ENCODE measurements at regions not wholly inside any gene's neighbourhood (a gene's known extent, or its start where the extent isn't known, plus 50 kb on each side); places are given as distances from the start of the nearest gene placed in this dataset.

DNA sequence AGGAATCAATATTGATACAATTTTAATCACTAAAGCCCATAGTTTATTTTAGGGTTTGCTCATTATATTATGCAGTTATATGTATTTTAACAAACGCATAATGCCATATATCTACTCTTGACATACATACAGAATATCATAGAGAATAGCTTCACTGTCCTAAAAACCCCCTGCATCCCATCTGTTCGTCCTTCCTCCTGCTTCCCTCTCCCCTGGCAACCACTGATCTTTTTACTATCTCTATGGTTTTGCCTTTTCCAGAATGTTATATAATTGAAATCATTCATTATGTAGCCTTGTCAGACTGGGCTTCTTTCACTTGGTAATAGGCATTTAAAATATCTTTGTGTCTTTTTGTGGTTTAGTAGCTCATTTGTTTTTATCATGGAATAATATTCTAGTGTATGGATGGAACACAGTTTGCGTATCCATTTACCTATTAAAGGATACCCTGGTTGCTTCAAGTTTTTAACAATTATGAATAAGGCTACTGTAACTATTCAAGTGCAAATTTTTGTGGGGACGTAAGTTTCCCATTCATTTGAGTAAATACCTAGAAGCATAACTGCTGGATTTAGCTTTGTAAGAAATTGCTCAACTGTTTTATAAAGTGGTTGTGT lies 801.6 kb upstream of the GCFC2 start:
- TF ChIP-seq, protein P1, sequence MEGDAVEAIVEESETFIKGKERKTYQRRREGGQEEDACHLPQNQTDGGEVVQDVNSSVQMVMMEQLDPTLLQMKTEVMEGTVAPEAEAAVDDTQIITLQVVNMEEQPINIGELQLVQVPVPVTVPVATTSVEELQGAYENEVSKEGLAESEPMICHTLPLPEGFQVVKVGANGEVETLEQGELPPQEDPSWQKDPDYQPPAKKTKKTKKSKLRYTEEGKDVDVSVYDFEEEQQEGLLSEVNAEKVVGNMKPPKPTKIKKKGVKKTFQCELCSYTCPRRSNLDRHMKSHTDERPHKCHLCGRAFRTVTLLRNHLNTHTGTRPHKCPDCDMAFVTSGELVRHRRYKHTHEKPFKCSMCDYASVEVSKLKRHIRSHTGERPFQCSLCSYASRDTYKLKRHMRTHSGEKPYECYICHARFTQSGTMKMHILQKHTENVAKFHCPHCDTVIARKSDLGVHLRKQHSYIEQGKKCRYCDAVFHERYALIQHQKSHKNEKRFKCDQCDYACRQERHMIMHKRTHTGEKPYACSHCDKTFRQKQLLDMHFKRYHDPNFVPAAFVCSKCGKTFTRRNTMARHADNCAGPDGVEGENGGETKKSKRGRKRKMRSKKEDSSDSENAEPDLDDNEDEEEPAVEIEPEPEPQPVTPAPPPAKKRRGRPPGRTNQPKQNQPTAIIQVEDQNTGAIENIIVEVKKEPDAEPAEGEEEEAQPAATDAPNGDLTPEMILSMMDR (IDR thresholded peaks at IDR 0.05; ENCODE audit: insufficient read depth, low read depth, low read length, missing control alignments), result no peak
- DNase-seq (ENCODE audit: low read depth), result no peak
- H3K4me3 ChIP-seq (ENCODE audit: low read length), result no peak overlapping the region

DNA sequence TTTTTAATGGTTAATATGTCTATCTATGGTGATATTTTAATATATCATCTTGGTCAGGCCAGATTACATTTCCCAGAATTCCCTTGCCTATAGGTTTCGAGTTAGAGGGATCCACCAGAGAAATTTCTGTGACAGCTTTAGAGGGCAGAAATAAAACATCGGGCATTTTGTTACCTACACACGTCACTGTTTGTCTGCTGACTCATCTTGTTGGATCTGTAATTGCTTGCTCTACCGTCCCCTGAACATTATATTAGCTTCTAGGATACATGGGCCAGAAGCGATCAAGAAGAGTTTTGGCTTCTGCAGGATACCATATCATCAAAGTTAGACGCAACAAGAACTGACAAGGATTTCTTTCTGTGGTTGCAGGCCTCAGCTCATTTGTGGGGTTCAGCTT lies 795.8 kb upstream of the GCFC2 start:
- DNase-seq (ENCODE audit: low read depth), result no peak
- TF ChIP-seq, protein P1 (IDR thresholded peaks at IDR 0.05; ENCODE audit: insufficient read depth, low read depth, low read length, missing control alignments), result no peak
- H3K4me3 ChIP-seq (ENCODE audit: low read length), result no peak overlapping the region

DNA sequence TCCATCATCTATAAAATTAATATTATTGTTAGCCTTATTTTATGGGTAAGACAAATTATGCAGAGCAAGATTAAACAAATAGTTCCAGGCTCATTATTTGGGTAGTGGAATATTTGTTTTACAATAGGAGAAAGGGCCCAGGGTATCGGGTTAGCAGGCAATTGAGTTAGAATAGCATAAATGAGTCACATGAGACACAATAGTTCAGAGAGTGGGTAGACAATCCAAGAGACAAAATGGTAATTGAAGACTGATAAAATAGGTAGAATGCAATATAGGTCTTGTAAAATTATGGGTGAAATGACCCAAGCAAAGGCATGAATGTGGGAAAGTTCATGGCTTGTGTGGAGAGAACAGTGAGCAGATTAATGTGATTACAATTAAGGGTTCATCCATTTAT lies 790.9 kb upstream of the GCFC2 start:
- TF ChIP-seq, protein P1 (IDR thresholded peaks at IDR 0.05; ENCODE audit: insufficient read depth, low read depth, low read length, missing control alignments), result no peak
- DNase-seq (ENCODE audit: low read depth), result no peak

DNA sequence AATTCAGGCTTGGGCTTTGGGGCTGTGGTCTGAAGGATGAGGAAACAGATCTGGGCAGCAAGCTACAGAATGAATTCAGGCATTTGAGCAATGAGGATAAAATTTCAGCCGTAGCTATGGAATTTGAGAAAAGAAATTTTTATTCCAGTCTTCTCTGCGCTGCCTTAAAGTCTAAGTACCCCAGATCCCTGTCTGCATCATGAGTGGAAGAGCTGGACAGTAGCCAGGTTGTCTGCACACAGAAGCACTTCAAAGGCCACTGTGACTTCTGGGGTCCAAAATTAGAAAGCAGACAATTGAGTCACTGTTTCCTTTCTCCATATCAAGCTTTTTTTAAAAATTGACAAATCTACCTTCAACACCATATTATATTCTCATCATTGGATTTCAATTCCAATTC lies 787.6 kb upstream of the GCFC2 start:
- H3K4me3 ChIP-seq (ENCODE audit: low read length), result no peak overlapping the region
- TF ChIP-seq, protein P1 (IDR thresholded peaks at IDR 0.05; ENCODE audit: insufficient read depth, low read depth, low read length, missing control alignments), result no peak
- DNase-seq (ENCODE audit: low read depth), result no peak

More for the DNA sequence above, 790.9 kb upstream of the GCFC2 start:
- H3K4me3 ChIP-seq (ENCODE audit: low read length), result no peak overlapping the region

DNA sequence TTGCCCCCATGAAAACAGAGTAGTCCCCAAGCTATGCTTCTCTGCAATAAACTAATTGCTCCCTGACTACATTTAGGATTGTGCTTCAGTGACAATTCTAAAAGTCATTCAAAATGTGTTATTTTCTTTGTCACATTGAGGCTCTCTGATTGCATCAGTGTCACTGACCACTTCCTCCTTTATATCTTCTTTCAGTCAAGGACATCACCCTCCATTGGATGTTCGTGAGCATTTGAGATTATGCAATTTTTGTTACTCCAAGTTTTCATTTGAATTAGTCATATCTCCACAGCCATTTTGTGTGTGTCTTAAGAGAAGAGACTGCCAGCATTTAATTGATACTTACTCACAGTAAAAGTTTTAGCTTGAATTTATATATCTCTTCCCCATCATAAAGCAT lies 780.8 kb upstream of the GCFC2 start:
- TF ChIP-seq, protein P1 (IDR thresholded peaks at IDR 0.05; ENCODE audit: insufficient read depth, low read depth, low read length, missing control alignments), result no peak
- no peak overlapping the region for H3K4me3 ChIP-seq (ENCODE audit: low read length)
- no peak for DNase-seq (ENCODE audit: low read depth)

DNA sequence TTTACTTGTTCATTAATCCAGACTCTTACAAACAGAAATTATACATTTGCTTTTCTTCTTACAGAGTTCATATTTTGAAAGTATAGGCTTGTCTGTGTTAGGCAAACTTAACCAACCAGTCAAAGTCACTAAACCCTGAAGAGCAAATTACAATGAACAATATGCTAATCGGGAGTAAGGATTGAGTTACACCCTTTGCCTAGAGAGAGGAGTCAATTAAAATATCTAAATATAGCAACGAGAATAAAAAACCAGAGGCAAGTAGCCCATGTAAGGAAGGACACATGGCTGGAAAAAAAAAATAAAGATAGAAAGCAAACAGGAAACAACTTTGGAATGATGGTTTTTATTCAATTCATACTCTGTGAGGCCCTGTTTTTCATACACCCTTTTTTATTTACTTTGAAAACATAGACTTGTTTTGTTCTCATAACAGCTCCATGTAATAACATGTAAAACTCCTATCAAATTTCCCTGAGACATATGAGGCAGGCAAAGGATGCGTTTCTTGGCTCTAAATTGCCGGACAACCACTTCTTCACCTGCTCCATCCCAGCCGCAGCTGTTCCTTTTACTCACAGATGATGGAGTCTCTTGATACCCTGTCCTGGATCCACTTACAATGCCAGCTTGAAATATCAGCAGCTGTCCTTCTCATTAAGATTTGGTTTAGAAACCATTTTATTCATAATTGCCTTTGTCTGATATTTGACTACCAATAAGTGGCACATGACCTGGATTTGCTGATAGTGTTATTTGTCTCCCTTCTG lies 767.7 kb upstream of the GCFC2 start:
- TF ChIP-seq, protein P1 (IDR thresholded peaks at IDR 0.05; ENCODE audit: insufficient read depth, low read depth, low read length, missing control alignments), result no peak
- no peak for DNase-seq (ENCODE audit: low read depth)
- no peak overlapping the region for H3K4me3 ChIP-seq (ENCODE audit: low read length)

Measured in epithelial cell of esophagus (primary cell).